HCT116 (cell line): ENCODE measurements at regions not wholly inside any gene's neighbourhood (a gene's known extent, or its start where the extent isn't known, plus 50 kb on each side); places are given as distances from the start of the nearest gene placed in this dataset.

Experiments used
- SIN3A ChIP-seq: IDR thresholded peaks from 2 replicates; pipeline ENCODE4 v1.6.1; 2012; ENCODE audit warnings: low read depth
- TF ChIP-seq, protein P1 (sequence below), 3 experiments: fragments of 200-600 bp in 1 of 3; sonication (generic) in 1 of 3; IDR thresholded peaks in 2 of 3; conservative IDR thresholded peaks in 1 of 3; 2 replicates each; pipeline ENCODE4 v1.5.1; 2012 to 2017; ENCODE audit warnings: low read depth in 2 of 3, low read length in 2 of 3, antibody characterized with exemption in 1 of 3, borderline replicate concordance in 1 of 3, control low read depth in 1 of 3, mild to moderate bottlenecking in 1 of 3, mixed read lengths in 1 of 3, mixed run types in 1 of 3, moderate library complexity in 1 of 3; ENCODE audit not compliant: insufficient read depth in 1 of 3

DNA sequence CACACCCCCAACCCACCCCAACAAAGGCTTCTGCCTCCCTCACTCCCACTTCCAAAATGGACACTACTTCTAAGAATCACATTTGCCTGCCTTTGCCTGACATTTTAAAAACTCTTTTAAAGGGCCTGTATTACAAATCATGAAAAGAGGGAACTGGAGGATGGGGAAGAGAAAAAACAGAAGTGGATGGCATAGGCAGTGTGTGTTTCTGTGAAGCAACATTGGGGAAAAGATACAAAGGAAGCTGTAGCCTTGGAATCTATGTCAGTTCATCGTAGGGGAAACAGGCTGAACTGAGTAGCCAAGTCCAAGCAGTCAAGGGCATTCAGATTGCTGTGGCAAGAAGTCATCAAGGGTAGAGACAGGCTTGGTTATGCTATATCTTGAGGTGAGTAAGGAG, 273.9 kb downstream of the BTG1 start:
- TF ChIP-seq, protein P1, sequence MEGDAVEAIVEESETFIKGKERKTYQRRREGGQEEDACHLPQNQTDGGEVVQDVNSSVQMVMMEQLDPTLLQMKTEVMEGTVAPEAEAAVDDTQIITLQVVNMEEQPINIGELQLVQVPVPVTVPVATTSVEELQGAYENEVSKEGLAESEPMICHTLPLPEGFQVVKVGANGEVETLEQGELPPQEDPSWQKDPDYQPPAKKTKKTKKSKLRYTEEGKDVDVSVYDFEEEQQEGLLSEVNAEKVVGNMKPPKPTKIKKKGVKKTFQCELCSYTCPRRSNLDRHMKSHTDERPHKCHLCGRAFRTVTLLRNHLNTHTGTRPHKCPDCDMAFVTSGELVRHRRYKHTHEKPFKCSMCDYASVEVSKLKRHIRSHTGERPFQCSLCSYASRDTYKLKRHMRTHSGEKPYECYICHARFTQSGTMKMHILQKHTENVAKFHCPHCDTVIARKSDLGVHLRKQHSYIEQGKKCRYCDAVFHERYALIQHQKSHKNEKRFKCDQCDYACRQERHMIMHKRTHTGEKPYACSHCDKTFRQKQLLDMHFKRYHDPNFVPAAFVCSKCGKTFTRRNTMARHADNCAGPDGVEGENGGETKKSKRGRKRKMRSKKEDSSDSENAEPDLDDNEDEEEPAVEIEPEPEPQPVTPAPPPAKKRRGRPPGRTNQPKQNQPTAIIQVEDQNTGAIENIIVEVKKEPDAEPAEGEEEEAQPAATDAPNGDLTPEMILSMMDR (IDR thresholded peaks at IDR 0.05 in 2 of 3, conservative IDR thresholded peaks at IDR 0.05 in 1 of 3; ENCODE audit: borderline replicate concordance in 1 of 3, insufficient read depth in 1 of 3, low read depth in 2 of 3, low read length in 2 of 3): no peak
- TF ChIP-seq SIN3A: no peak
